Natural killer cell (primary cell): ENCODE measurements at regions not wholly inside any gene's neighbourhood (a gene's known extent, or its start where the extent isn't known, plus 50 kb on each side); places are given as distances from the start of the nearest gene placed in this dataset.

Source experiments
- ATAC-seq, 3 donors: fragments of 150-1000 bp in 2 of 3; fragments of 200-7000 bp in 1 of 3; cut with Tn5 transposase; 1 replicate in 1 of 3; 2 replicates in 2 of 3; pipeline ENCODE4 v1.10.0; 2021; ENCODE audit warnings: mild to moderate bottlenecking in 2 of 3, moderate library complexity in 2 of 3
- DNase-seq, 2 donors: peaks; one replicate each; pipeline versions ENCODE4 v3.0.0 to v3.0.0-alpha.2; 2013 to 2021; ENCODE audit warnings: mixed read lengths in 1 of 2
- H3K27ac ChIP-seq: one replicate; pipeline ENCODE4 v1.5.1; 2013; ENCODE audit warnings: mild to moderate bottlenecking, low read length
- H3K27me3 ChIP-seq: one replicate; pipeline ENCODE4 v1.6.1; 2013; ENCODE audit warnings: low read length; ENCODE audit not compliant: control insufficient read depth, insufficient read depth
- H3K36me3 ChIP-seq: one replicate; pipeline ENCODE4 v1.6.1; 2013; ENCODE audit warnings: low read length; ENCODE audit not compliant: control insufficient read depth, insufficient read depth
- H3K4me1 ChIP-seq: one replicate; pipeline ENCODE4 v1.6.1; 2013; ENCODE audit warnings: low read length; ENCODE audit not compliant: control insufficient read depth, insufficient read depth
- H3K4me3 ChIP-seq: one replicate; pipeline ENCODE4 v1.5.1; 2013; ENCODE audit warnings: low read length
- H3K9me3 ChIP-seq: one replicate; pipeline ENCODE4 v1.6.1; 2013; ENCODE audit warnings: low read length; ENCODE audit not compliant: control insufficient read depth, insufficient read depth
- H3K27ac Mint-ChIP-seq, 2 donors: one replicate each; pipeline ENCODE4 v1.8.0; 2022; ENCODE audit warnings: mild to moderate bottlenecking in 2 of 2, mixed read lengths in 2 of 2, moderate library complexity in 1 of 2
- H3K27me3 Mint-ChIP-seq, 2 donors: one replicate each; pipeline ENCODE4 v1.8.0; 2022; ENCODE audit warnings: low read depth in 2 of 2, mixed read lengths in 2 of 2
- H3K36me3 Mint-ChIP-seq: one replicate; pipeline ENCODE4 v1.8.0; 2022; ENCODE audit warnings: mixed read lengths
- H3K4me1 Mint-ChIP-seq, 2 donors: one replicate each; pipeline ENCODE4 v1.8.0; 2022; ENCODE audit warnings: mixed read lengths in 2 of 2
- H3K4me3 Mint-ChIP-seq: one replicate; pipeline ENCODE4 v1.8.0; 2022; ENCODE audit warnings: mild to moderate bottlenecking, moderate library complexity, mixed read lengths
- H3K9me3 Mint-ChIP-seq, 2 donors: one replicate each; pipeline ENCODE4 v1.8.0; 2022; ENCODE audit warnings: mixed read lengths in 2 of 2
- WGBS: methylation state at CpG from one replicate; pipeline ENCODE4 v1.1.7; 2013; ENCODE audit warnings: missing lambda C conversion rate; ENCODE audit not compliant: insufficient coverage; 5-methylcytosine and 5-hydroxymethylcytosine counted together
- intact Hi-C: fragments of 100-400 bp; cut with micrococcal nuclease; formaldehyde crosslinking; loops from one replicate; pipeline ENCODE4 v1.14.2; 2022
- TF ChIP-seq, protein P1 (sequence below): fragments of 200-600 bp; IDR thresholded peaks from one replicate; pipeline ENCODE4 v1.8.0; 2022; ENCODE audit warnings: antibody characterized with exemption

DNA sequence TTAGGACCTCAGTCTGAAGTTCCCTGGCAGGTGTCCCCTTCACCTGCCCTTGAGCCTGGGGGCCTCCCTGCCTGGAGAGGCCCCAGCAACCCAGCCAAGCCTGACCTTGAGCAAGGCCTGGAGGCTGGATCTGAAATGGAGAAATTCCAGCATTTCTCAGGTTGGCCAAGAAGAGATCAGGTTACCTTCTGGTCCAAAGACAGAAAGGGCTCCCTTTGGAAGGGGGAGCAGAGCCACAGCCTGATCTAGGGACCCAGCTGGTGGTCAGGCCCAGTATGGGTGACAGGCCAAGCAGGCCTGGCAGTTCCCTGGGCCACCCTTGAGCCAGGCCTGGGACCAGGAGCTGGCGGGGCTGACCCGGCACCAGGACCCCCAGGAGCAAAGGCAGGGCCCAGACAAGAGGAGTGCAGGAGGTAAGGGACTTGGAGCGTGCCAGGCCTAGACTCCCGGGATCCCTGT, 82.8 kb downstream of the TNFAIP2 start:
- H3K36me3 Mint-ChIP-seq: peaks cover 13% of the 10 kb centered on the region
- ATAC-seq (no peak), DNase-seq (no peak)
- Histone ChIP-seq H3K36me3 (no peaks in the 10 kb centered on the region), H3K27me3 (peaks cover 4% of the 10 kb centered on the region), H3K4me3 (no peak overlapping the region), H3K9me3 (peaks cover 31% of the 10 kb centered on the region), H3K4me1 (no peaks in the 10 kb centered on the region), H3K27ac (no peak overlapping the region)
- H3K9me3 Mint-ChIP-seq: peaks cover 4 to 5% of the 10 kb centered on the region in 2 donors
- H3K27me3 Mint-ChIP-seq: peaks cover 20 to 21% of the 10 kb centered on the region in 2 donors
- intact Hi-C loops: no loop called here
- TF ChIP-seq, protein P1, sequence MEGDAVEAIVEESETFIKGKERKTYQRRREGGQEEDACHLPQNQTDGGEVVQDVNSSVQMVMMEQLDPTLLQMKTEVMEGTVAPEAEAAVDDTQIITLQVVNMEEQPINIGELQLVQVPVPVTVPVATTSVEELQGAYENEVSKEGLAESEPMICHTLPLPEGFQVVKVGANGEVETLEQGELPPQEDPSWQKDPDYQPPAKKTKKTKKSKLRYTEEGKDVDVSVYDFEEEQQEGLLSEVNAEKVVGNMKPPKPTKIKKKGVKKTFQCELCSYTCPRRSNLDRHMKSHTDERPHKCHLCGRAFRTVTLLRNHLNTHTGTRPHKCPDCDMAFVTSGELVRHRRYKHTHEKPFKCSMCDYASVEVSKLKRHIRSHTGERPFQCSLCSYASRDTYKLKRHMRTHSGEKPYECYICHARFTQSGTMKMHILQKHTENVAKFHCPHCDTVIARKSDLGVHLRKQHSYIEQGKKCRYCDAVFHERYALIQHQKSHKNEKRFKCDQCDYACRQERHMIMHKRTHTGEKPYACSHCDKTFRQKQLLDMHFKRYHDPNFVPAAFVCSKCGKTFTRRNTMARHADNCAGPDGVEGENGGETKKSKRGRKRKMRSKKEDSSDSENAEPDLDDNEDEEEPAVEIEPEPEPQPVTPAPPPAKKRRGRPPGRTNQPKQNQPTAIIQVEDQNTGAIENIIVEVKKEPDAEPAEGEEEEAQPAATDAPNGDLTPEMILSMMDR: no peak
- no peak overlapping the region for H3K27ac Mint-ChIP-seq
- 98% methylated on average over 4 of the region's 4 CpGs for WGBS
- H3K4me1 Mint-ChIP-seq: no peaks in the 10 kb centered on the region
- no peak overlapping the region for H3K4me3 Mint-ChIP-seq

DNA sequence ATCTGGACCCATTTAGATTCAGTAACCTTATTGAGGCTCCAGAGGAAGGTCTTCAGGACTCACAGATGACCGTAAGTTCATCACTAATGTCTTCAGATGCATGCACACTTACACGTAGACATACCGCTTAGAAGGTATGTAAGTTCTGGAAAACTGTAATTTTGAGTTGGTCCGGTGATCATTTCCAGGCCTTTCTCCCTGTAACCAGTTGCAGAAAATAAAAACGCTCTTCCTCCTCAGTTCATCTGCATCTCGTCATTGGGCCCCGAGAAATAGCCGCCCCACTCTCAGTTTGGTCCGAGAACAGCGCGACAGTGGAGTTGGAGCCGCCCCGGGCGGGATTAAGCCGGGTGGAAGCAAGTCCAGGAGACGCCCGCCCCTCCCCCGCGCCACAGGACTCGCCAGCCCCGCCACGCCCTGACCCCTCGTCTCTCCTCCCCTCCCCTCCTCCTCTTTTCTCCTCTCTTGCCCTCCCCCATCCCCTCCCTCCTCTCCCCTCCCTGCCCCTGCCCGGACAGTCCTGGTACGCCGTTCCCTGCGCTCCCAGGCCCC, 83.7 kb downstream of the TNFAIP2 start:
- Histone ChIP-seq H3K4me3 (no peak overlapping the region), H3K36me3 (no peaks in the 10 kb centered on the region), H3K9me3 (peaks cover 31% of the 10 kb centered on the region), H3K27ac (no peak overlapping the region), H3K27me3 (peaks cover 4% of the 10 kb centered on the region), H3K4me1 (no peaks in the 10 kb centered on the region)
- ATAC-seq: no peak
- no peak overlapping the region for H3K27ac Mint-ChIP-seq
- intact Hi-C loops: no loop called here
- peaks cover 13% of the 10 kb centered on the region for H3K36me3 Mint-ChIP-seq
- peaks cover 4 to 5% of the 10 kb centered on the region in 2 donors for H3K9me3 Mint-ChIP-seq
- H3K4me1 Mint-ChIP-seq: no peaks in the 10 kb centered on the region
- DNase-seq: no peak
- peaks cover 20 to 21% of the 10 kb centered on the region in 2 donors for H3K27me3 Mint-ChIP-seq
- no peak overlapping the region for H3K4me3 Mint-ChIP-seq
- TF ChIP-seq, protein P1: no peak
- 31% methylated on average over 27 of the region's 27 CpGs for whole genome bisulfite sequencing

DNA sequence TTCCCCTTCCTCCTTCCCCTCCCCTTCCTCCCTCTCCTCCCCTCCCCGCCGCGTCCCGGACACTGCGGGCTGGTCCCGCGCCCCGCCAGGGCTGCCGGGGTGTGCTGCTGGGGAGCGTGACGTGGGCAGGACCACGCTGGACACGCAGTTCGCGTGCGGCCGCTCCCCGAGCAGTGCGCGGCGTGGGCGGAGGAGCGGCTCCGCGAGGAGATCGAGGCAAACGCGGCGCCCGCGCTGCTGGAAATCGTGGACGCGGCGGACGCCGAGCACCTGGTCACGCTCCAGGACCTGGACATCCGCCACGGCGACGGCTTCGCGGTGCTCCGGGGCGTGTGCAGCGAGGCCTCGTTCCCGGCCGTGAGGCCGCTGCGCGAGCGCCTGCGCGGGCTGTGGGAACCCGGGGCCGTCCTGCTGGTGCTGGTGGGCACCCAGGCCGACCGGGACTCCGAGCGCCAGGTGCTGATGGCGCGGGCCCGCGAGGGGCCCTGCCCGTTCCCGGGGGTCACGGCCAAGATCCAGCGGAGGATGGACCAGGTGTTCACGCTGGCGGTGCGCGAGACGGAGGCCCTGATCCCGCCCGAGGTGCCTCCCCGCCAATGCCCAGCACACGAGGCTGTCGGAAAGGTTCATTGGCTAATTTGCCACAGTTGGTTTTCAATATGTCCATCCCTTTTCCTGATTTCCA, 84.3 kb downstream of the TNFAIP2 start:
- Mint-ChIP-seq H3K4me1 (no peaks in the 10 kb centered on the region), H3K36me3 (peaks cover 13% of the 10 kb centered on the region), H3K9me3 (peaks cover 4 to 5% of the 10 kb centered on the region in 2 donors), H3K27me3 (peaks cover 20 to 24% of the 10 kb centered on the region in 2 donors), H3K27ac (no peak overlapping the region), H3K4me3 (no peak overlapping the region)
- ATAC-seq (no peak), DNase-seq (no peak)
- H3K4me1 ChIP-seq: no peaks in the 10 kb centered on the region
- H3K4me3 ChIP-seq: no peak overlapping the region
- peaks cover 30% of the 10 kb centered on the region for H3K9me3 ChIP-seq
- WGBS: 15% methylated on average over 80 of the region's 80 CpGs
- H3K36me3 ChIP-seq: no peaks in the 10 kb centered on the region
- TF ChIP-seq, protein P1: no peak
- intact Hi-C loops: no loop called here
- H3K27me3 ChIP-seq: peaks cover 4% of the 10 kb centered on the region
- no peak overlapping the region for H3K27ac ChIP-seq
